ENCODE measurements at regions not wholly inside any gene's neighbourhood (a gene's known extent, or its start where the extent isn't known, plus 50 kb on each side); places are given as distances from the start of the nearest gene placed in this dataset.
"Not testable (repeated sequence)": the region's sequence is repeated elsewhere in the genome, so short reads cannot be mapped to it uniquely, and the experiment has no call there.

DNA sequence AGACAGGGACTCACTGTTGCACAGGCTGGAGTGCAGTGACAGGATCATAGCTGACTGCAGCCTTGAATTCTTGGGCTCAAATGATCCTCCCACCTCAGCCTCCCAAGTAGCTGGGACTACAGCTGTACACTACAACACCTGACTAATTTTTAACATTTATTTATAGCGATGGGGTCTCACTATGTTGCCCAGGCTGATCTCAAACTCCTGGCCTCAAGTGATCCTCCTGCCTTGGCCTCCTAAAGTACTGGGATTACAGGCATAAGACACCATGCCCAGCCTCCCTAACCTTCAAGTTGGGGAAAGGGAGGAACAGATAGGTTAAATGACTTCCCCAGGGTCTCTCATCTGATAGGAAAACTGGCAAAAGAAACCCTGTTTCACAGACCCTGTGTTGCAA, 919.5 kb downstream of the TYW1 start:
- DNase-seq (ENCODE audit: low read depth in 1 of 2, low spot score in 2 of 2); H2BK120ac ChIP-seq (replicated peaks; ENCODE audit: low read depth, low read length); H4K91ac ChIP-seq (replicated peaks; ENCODE audit: insufficient read length, low read length); H2BK12ac ChIP-seq (ENCODE audit: low read depth, low read length); H3K56ac ChIP-seq (replicated peaks; ENCODE audit: insufficient read length, low read depth, low read length); H3K23ac ChIP-seq (ENCODE audit: insufficient read length); H3K4me3 ChIP-seq (ENCODE audit: extremely low read depth in 1 of 4, insufficient read depth in 2 of 4, low read depth in 3 of 4, low read length in 4 of 4); POLR2A ChIA-PET (ENCODE audit: partially characterized antibody); H3K79me1 ChIP-seq (ENCODE audit: low read depth, low read length); CTCF ChIA-PET (ENCODE audit: partially characterized antibody); H3K23me2 ChIP-seq (ENCODE audit: low read depth, low read length); H3K9ac ChIP-seq (replicated peaks in 1 of 4; ENCODE audit: extremely low read depth in 1 of 4, low read depth in 3 of 4, low read length in 3 of 4); H2BK5ac ChIP-seq (ENCODE audit: low read depth, low read length); H3K14ac ChIP-seq (ENCODE audit: insufficient read length); H3K4me1 ChIP-seq (replicated peaks in 1 of 4; ENCODE audit: control insufficient read depth in 3 of 4, insufficient read depth in 4 of 4, low read length in 3 of 4); H2AK5ac ChIP-seq (ENCODE audit: low read depth, low read length); H2AFZ ChIP-seq (ENCODE audit: low read length); H4K5ac ChIP-seq (ENCODE audit: insufficient read length, low read depth, low read length); H4K8ac ChIP-seq (ENCODE audit: extremely low read depth, insufficient read depth, low read length); H4K20me1 ChIP-seq (replicated peaks in 1 of 2; ENCODE audit: control insufficient read depth in 1 of 2, insufficient read depth in 2 of 2, low read length in 2 of 2); H3K4me2 ChIP-seq (ENCODE audit: insufficient read depth in 1 of 2, low read depth in 2 of 2, low read length in 2 of 2); H3K9me3 ChIP-seq (ENCODE audit: insufficient read depth in 2 of 2, low read depth in 1 of 2, low read length in 1 of 2); FAIRE-seq; H3K18ac ChIP-seq (ENCODE audit: extremely low read depth, low read length); H3K27ac ChIP-seq (ENCODE audit: low read depth, low read length); H3K79me2 ChIP-seq (ENCODE audit: control insufficient read depth in 1 of 2, insufficient read depth in 2 of 2, low read length in 2 of 2); H2BK20ac ChIP-seq (ENCODE audit: low read length); H2BK15ac ChIP-seq (ENCODE audit: low read length); H3K27me3 ChIP-seq (replicated peaks in 1 of 4; ENCODE audit: control insufficient read depth in 3 of 4, extremely low read depth in 1 of 4, insufficient read depth in 3 of 4, low read length in 3 of 4); H3K36me3 ChIP-seq (ENCODE audit: control insufficient read depth in 2 of 4, insufficient read depth in 4 of 4, low read length in 3 of 4); H3K4ac ChIP-seq (replicated peaks; ENCODE audit: insufficient read length, low read depth, low read length): not testable (repeated sequence)
- 100% methylated on average over 1 of the region's 1 CpG; no CpG with 5 or more reads in 1 of the 2 experiments for WGBS, 2 experiments (ENCODE audit: extremely low coverage in 1 of 2, insufficient coverage in 1 of 2, insufficient read length in 1 of 2, insufficient replicate concordance in 2 of 2, low coverage in 1 of 2, low lambda C conversion rate in 2 of 2, missing lambda C conversion rate in 1 of 2)
- TF ChIP-seq KDM1A (IDR thresholded peaks at IDR 0.05; ENCODE audit: borderline replicate concordance, low read length) (peak; percentile 74; the same call in 1 of the 2 replicates), HDAC2 (IDR thresholded peaks at IDR 0.05; ENCODE audit: borderline replicate concordance in 1 of 2, low read depth in 2 of 2, low read length in 2 of 2) (0 out of 4 replicates have a peak, but pooled peaks of 1 of the 2 experiments have one; percentile 26)

Data from H1 (cell line).